Right lobe of liver (tissue), 6 donors: ENCODE measurements at regions not wholly inside any gene's neighbourhood (a gene's known extent, or its start where the extent isn't known, plus 50 kb on each side); places are given as distances from the start of the nearest gene placed in this dataset.

Source experiments
- ATAC-seq, 4 donors: fragments of 200-7000 bp; cut with Tn5 transposase; one replicate each; pipeline ENCODE4 v1.9.1; 2020; ENCODE audit warnings: mild to moderate bottlenecking in 4 of 4, moderate library complexity in 4 of 4
- DNase-seq, 3 donors: peaks; one replicate each; pipeline ENCODE4 v3.0.0-alpha.2; 2020
- H3K27ac ChIP-seq, 3 donors: fragments of 200-600 bp; one replicate each; pipeline ENCODE4 v1.8.0; 2022
- H3K27me3 ChIP-seq, 2 donors: fragments of 200-600 bp; one replicate each; pipeline ENCODE4 v1.8.0; 2022
- H3K36me3 ChIP-seq, 4 donors: fragments of 200-600 bp; sonication (generic) in 1 of 4; one replicate each; pipeline versions ENCODE4 v1.5.1 to v1.8.0; 2017 to 2022; ENCODE audit warnings: control low read depth in 1 of 4
- H3K4me1 ChIP-seq, 4 donors: fragments of 200-600 bp; sonication (generic) in 1 of 4; one replicate each; pipeline versions ENCODE4 v1.5.1 to v1.8.0; 2017 to 2022; ENCODE audit warnings: control low read depth in 1 of 4
- H3K4me3 ChIP-seq, 3 donors: fragments of 200-600 bp; one replicate each; pipeline ENCODE4 v1.8.0; 2022
- H3K9me3 ChIP-seq, 4 donors: fragments of 200-600 bp; sonication (generic) in 1 of 4; one replicate each; pipeline versions ENCODE4 v1.5.1 to v1.8.0; 2017 to 2022; ENCODE audit warnings: control low read depth in 1 of 4
- CTCF ChIP-seq, 4 donors: fragments of 200-600 bp in 3 of 4; fragments of 450-650 bp in 1 of 4; IDR thresholded peaks; one replicate each; pipeline versions ENCODE4 v1.5.1 to v1.8.0; 2016 to 2022; ENCODE audit warnings: antibody characterized with exemption in 4 of 4, mild to moderate bottlenecking in 2 of 4
- POLR2A ChIP-seq: fragments of 450-650 bp; IDR thresholded peaks from one replicate; pipeline ENCODE4 v1.6.1; 2017; ENCODE audit warnings: antibody characterized with exemption, mild to moderate bottlenecking
- WGBS: methylation state at CpG from one replicate; pipeline ENCODE4 v1.1.6; 2018; ENCODE audit warnings: low coverage, low lambda C conversion rate; ENCODE audit not compliant: insufficient coverage; ENCODE audit errors: missing lambda C conversion rate; 5-methylcytosine and 5-hydroxymethylcytosine counted together
- intact Hi-C, 2 donors: fragments of 100-400 bp; cut with DNase I; formaldehyde crosslinking; loops; one replicate each; pipeline versions ENCODE4 v1.11.2 to v1.14.1; 2022
- donor health status: DM: no; HTN: yes; CAD: no.
- donor health status: DM: no; HTN: no; CAD: no.
- donor health status: DM: no; HTN: no; CAD: no.
- donor health status: DM: no; HTN: yes; CAD: no.
- donor health status: DM: no; HTN: yes; CAD: no.

GRCh38 chr5:38104497-38105230 lies 153.7 kb upstream of the EGFLAM start:
- H3K4me3 ChIP-seq, result no peak overlapping the region
- no peaks in the 10 kb centered on the region for H3K9me3 ChIP-seq
- no peaks in the 10 kb centered on the region for H3K36me3 ChIP-seq
- H3K4me1 ChIP-seq, result no peaks in the 10 kb centered on the region
- intact Hi-C loops, result no loop called here
- DNase-seq (no peak), ATAC-seq (no peak)
- H3K27me3 ChIP-seq, result no peaks in the 10 kb centered on the region
- TF ChIP-seq CTCF (IDR thresholded peaks at IDR 0.05) (no peak), POLR2A (no peak)
- 41% methylated on average over 4 of the region's 5 CpGs for WGBS
- H3K27ac ChIP-seq, result no peak overlapping the region

- no peaks in the 10 kb centered on the region for H3K9me3 ChIP-seq
- ATAC-seq, result no peak
- intact Hi-C loops, result no loop called here
- H3K4me3 ChIP-seq, result no peak overlapping the region
- H3K27me3 ChIP-seq, result no peaks in the 10 kb centered on the region
- H3K36me3 ChIP-seq, result no peaks in the 10 kb centered on the region
- WGBS, result 93% methylated on average over 10 of the region's 10 CpGs
- H3K27ac ChIP-seq, result no peak overlapping the region
- H3K4me1 ChIP-seq, result no peaks in the 10 kb centered on the region
- DNase-seq, result no peak
- TF ChIP-seq POLR2A (no peak), CTCF (IDR thresholded peaks at IDR 0.05) (no peak)
Observed at GRCh38 chr5:38101897-38102296, 156.5 kb upstream of the EGFLAM start.

GRCh38 chr5:38099205-38100168 lies 158.9 kb upstream of the EGFLAM start:
- no peak for TF ChIP-seq CTCF (IDR thresholded peaks at IDR 0.05)
- no peak for TF ChIP-seq POLR2A
- intact Hi-C loops, result no loop called here
- no peak for DNase-seq
- WGBS, result 81% methylated on average over 3 of the region's 3 CpGs
- Histone ChIP-seq H3K27ac (no peak overlapping the region), H3K4me3 (no peak overlapping the region), H3K36me3 (no peaks in the 10 kb centered on the region), H3K4me1 (no peaks in the 10 kb centered on the region), H3K27me3 (no peaks in the 10 kb centered on the region), H3K9me3 (no peaks in the 10 kb centered on the region)
- ATAC-seq, result no peak

GRCh38 chr5:38094889-38095288 lies 163.5 kb upstream of the EGFLAM start:
- H3K36me3 ChIP-seq, result no peaks in the 10 kb centered on the region
- no peak overlapping the region for H3K27ac ChIP-seq
- intact Hi-C loops, result no loop called here
- H3K4me3 ChIP-seq, result no peak overlapping the region
- TF ChIP-seq CTCF (IDR thresholded peaks at IDR 0.05), result no peak
- no peak for TF ChIP-seq POLR2A
- H3K9me3 ChIP-seq, result no peaks in the 10 kb centered on the region
- 36% methylated on average over 2 of the region's 3 CpGs for WGBS
- no peaks in the 10 kb centered on the region for H3K27me3 ChIP-seq
- no peaks in the 10 kb centered on the region for H3K4me1 ChIP-seq
- ATAC-seq, result no peak
- no peak for DNase-seq
